HG03342 (cell line): ENCODE measurements at regions not wholly inside any gene's neighbourhood (a gene's known extent, or its start where the extent isn't known, plus 50 kb on each side); places are given as distances from the start of the nearest gene placed in this dataset.

Source experiments
- ATAC-seq: cut with Tn5 transposase; IDR thresholded peaks from one replicate; pipeline ENCODE4 v1.9.1; 2021; ENCODE audit warnings: mild to moderate bottlenecking, moderate library complexity; ENCODE audit not compliant: unreplicated experiment

GRCh38 chr5:54927097-54927746 lies 58.2 kb downstream of the ESM1 start:
- ATAC-seq: no peak

GRCh38 chr5:54924487-54924886 lies 60.9 kb downstream of the ESM1 start:
- ATAC-seq: no peak

- no peak for ATAC-seq
These were observed 68.1 kb downstream of the ESM1 start for GRCh38 chr5:54917323-54917722.

- no peak for ATAC-seq
These were observed 69.8 kb downstream of the ESM1 start for GRCh38 chr5:54915466-54916027.

GRCh38 chr5:54912021-54912420 lies 73.4 kb downstream of the ESM1 start:
- no peak for ATAC-seq

- no peak for ATAC-seq
These were observed 75.2 kb downstream of the ESM1 start for GRCh38 chr5:54909911-54910870.

- ATAC-seq: no peak
These were observed 76.4 kb downstream of the ESM1 start for GRCh38 chr5:54908774-54909525.

GRCh38 chr5:54905942-54906537 lies 79.4 kb downstream of the ESM1 start:
- ATAC-seq: no peak

GRCh38 chr5:54905246-54905795 lies 80.1 kb downstream of the ESM1 start:
- ATAC-seq: no peak

GRCh38 chr5:54904425-54904824 lies 81.0 kb downstream of the ESM1 start:
- ATAC-seq: no peak

GRCh38 chr5:54902791-54903473 lies 82.5 kb downstream of the ESM1 start:
- peak; percentile 99 for ATAC-seq

GRCh38 chr5:54900984-54901725 lies 84.2 kb downstream of the ESM1 start:
- ATAC-seq: no peak

- ATAC-seq: no peak
These were observed 88.4 kb downstream of the ESM1 start for GRCh38 chr5:54897001-54897400.

- no peak for ATAC-seq
These were observed 89.5 kb downstream of the ESM1 start for GRCh38 chr5:54895816-54896341.

GRCh38 chr5:54894957-54895815 lies 90.2 kb downstream of the ESM1 start:
- ATAC-seq: no peak

GRCh38 chr5:54889826-54890225 lies 95.6 kb downstream of the ESM1 start:
- ATAC-seq: no peak

- ATAC-seq: no peak
These were observed 97.7 kb downstream of the ESM1 start for GRCh38 chr5:54887663-54888062.

- ATAC-seq: no peak
These were observed 98.5 kb downstream of the ESM1 start for GRCh38 chr5:54886866-54887265.
